ENCODE measurements at regions not wholly inside any gene's neighbourhood (a gene's known extent, or its start where the extent isn't known, plus 50 kb on each side); places are given as distances from the start of the nearest gene placed in this dataset.

DNA sequence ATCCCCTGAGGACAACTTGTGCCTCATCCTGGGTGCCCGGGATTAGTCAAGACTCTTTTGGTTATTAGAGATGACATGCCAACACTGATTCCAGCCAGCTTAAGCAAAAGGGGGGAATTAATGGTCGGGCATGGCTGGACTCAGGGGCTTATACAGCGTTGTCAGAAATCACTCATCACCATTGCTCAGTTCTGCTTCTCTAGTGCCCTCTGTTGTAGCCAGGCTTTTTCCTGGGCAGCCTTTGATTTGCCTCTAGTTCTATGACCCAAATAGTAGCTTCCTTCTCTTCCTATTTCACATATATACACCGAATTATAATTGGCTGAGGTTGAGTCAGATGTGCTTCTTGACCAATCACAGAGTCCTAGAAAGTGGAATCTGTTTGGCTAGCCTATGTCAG, 192.0 kb upstream of the HABP2 start:
- TF ChIP-seq, protein P1, sequence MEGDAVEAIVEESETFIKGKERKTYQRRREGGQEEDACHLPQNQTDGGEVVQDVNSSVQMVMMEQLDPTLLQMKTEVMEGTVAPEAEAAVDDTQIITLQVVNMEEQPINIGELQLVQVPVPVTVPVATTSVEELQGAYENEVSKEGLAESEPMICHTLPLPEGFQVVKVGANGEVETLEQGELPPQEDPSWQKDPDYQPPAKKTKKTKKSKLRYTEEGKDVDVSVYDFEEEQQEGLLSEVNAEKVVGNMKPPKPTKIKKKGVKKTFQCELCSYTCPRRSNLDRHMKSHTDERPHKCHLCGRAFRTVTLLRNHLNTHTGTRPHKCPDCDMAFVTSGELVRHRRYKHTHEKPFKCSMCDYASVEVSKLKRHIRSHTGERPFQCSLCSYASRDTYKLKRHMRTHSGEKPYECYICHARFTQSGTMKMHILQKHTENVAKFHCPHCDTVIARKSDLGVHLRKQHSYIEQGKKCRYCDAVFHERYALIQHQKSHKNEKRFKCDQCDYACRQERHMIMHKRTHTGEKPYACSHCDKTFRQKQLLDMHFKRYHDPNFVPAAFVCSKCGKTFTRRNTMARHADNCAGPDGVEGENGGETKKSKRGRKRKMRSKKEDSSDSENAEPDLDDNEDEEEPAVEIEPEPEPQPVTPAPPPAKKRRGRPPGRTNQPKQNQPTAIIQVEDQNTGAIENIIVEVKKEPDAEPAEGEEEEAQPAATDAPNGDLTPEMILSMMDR (conservative IDR thresholded peaks at IDR 0.05): no peak
- no peak for TF ChIP-seq ZFX (IDR thresholded peaks at IDR 0.05)

All from C4-2B (cell line).